ENCODE measurements at regions not wholly inside any gene's neighbourhood (a gene's known extent, or its start where the extent isn't known, plus 50 kb on each side); places are given as distances from the start of the nearest gene placed in this dataset.

DNA sequence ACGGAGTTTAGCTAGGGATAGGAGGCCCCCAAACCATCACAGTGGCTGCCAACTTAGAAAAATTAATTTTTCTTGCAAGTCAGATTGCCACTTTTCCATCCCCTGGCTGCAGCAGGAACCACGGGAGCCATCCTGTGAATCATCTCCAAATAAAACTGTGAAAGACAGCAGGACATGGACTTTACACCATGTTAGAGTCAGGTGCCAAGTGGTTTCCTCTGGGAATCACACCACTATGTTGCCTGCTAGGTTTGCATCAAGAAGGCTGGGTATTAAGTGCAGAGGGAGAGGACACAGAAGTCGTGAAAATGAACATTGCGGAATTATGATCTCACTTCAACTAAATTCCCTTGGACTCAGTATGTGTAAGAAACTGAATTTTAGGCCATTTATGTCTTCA lies 471.3 kb upstream of the GOT2 start:
- no peaks in the 10 kb centered on the region for H3K9me3 ChIP-seq
- H3K27me3 ChIP-seq: no peaks in the 10 kb centered on the region
- WGBS, 2 donors: 79 to 81% methylated on average over 4 of the region's 4 CpGs
- TF ChIP-seq POLR2AphosphoS5 (IDR thresholded peaks at IDR 0.05) (no peak), EP300 (IDR thresholded peaks at IDR 0.05) (no peak), POLR2A (IDR thresholded peaks at IDR 0.05) (no peak)
- TF ChIP-seq, protein P1, sequence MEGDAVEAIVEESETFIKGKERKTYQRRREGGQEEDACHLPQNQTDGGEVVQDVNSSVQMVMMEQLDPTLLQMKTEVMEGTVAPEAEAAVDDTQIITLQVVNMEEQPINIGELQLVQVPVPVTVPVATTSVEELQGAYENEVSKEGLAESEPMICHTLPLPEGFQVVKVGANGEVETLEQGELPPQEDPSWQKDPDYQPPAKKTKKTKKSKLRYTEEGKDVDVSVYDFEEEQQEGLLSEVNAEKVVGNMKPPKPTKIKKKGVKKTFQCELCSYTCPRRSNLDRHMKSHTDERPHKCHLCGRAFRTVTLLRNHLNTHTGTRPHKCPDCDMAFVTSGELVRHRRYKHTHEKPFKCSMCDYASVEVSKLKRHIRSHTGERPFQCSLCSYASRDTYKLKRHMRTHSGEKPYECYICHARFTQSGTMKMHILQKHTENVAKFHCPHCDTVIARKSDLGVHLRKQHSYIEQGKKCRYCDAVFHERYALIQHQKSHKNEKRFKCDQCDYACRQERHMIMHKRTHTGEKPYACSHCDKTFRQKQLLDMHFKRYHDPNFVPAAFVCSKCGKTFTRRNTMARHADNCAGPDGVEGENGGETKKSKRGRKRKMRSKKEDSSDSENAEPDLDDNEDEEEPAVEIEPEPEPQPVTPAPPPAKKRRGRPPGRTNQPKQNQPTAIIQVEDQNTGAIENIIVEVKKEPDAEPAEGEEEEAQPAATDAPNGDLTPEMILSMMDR (IDR thresholded peaks at IDR 0.05): no peak
- no peaks in the 10 kb centered on the region for H3K4me1 ChIP-seq
- ATAC-seq (ENCODE audit: low FRiP score in 2 of 2) (no peak), DNase-seq (no peak)
- H3K36me3 ChIP-seq: no peaks in the 10 kb centered on the region
- no peak overlapping the region for H3K4me3 ChIP-seq
- H3K27ac ChIP-seq: no peak overlapping the region

DNA sequence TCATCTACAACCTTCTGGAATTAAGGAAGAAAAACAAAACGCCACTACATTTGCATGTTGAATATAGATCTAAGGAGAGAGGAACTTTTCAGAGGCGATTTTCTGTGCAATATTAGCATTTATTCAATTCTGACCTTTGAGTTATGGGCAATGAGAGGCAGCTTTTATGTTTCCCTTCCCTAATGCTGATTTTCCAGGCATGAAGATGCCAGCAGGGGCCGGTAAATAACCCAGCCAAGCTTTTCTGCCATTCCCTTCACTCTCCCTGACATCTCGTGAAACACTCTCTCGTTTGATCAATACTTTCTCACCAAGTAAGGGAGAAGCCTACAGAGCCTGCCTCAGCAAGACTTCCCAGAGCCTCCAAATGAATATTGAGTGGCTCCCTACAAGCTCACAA lies 470.5 kb upstream of the GOT2 start:
- Histone ChIP-seq H3K27ac (no peak overlapping the region), H3K36me3 (no peaks in the 10 kb centered on the region), H3K9me3 (no peaks in the 10 kb centered on the region), H3K4me1 (no peaks in the 10 kb centered on the region), H3K27me3 (no peaks in the 10 kb centered on the region), H3K4me3 (no peak overlapping the region)
- TF ChIP-seq EP300 (IDR thresholded peaks at IDR 0.05) (no peak), POLR2AphosphoS5 (IDR thresholded peaks at IDR 0.05) (no peak), POLR2A (IDR thresholded peaks at IDR 0.05) (no peak)
- TF ChIP-seq, protein P1 (IDR thresholded peaks at IDR 0.05): no peak
- DNase-seq: no peak
- no peak for ATAC-seq (ENCODE audit: low FRiP score in 2 of 2)
- WGBS, 2 donors: 54 to 66% methylated on average over 5 of the region's 5 CpGs

DNA sequence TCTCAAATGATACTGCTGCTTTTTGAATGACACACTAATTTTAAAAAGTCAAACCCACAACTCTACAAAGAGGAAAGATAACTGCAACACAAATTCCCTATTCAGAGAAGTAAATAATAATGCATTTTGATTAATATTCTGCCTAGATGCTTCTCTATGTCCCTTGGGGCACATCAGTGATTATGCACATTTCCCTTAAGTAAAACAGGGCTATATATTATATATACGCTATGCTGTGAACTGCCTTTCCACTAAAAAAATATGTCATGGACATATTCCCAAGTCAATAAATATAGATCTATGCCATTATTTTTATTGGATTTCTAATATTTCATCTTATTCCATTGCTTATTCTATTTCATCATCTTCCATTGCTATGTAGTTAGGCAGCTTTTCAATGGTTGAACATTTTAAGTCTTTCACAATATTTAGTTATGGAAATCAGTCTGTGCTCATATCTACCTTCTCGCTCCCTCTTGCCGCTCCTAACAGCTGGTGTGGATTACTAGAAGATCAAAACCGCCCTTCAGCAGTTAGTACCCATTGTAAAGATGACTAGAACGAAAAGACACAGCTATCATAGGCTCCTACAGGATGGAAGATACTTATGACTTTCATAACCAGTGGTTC lies 468.2 kb upstream of the GOT2 start:
- no peaks in the 10 kb centered on the region for H3K27me3 ChIP-seq
- 89 to 90% methylated on average over 5 of the region's 5 CpGs for WGBS, 2 donors
- no peaks in the 10 kb centered on the region for H3K4me1 ChIP-seq
- H3K9me3 ChIP-seq: no peaks in the 10 kb centered on the region
- H3K36me3 ChIP-seq: no peaks in the 10 kb centered on the region
- DNase-seq (no peak), ATAC-seq (ENCODE audit: low FRiP score in 2 of 2) (no peak)
- H3K4me3 ChIP-seq: no peak overlapping the region
- TF ChIP-seq EP300 (IDR thresholded peaks at IDR 0.05) (no peak), POLR2AphosphoS5 (IDR thresholded peaks at IDR 0.05) (no peak), POLR2A (IDR thresholded peaks at IDR 0.05) (no peak)
- TF ChIP-seq, protein P1 (IDR thresholded peaks at IDR 0.05): no peak
- no peak overlapping the region for H3K27ac ChIP-seq

DNA sequence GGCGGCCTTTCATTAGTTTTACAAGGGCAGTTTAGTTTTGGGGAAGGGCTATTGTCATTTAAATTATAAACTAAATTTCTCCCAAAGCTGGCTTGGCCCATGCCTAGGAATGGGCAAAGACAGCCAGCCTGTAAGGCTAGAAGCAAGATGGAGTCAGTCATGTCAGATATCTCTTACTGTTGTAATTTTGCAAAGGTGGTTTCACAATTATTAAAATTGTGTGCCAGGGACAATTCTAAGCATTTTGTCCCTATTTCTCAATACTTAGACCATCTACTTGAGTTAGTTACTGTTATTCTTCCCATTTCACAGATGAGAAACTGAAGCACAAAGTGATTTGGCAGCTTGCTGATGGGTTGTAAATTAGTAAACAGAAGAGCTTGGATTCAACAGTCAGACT lies 467.7 kb upstream of the GOT2 start:
- Histone ChIP-seq H3K27me3 (no peaks in the 10 kb centered on the region), H3K27ac (no peak overlapping the region), H3K4me1 (no peaks in the 10 kb centered on the region), H3K9me3 (no peaks in the 10 kb centered on the region), H3K4me3 (no peak overlapping the region), H3K36me3 (no peaks in the 10 kb centered on the region)
- DNase-seq: no peak
- TF ChIP-seq POLR2A (IDR thresholded peaks at IDR 0.05) (no peak), POLR2AphosphoS5 (IDR thresholded peaks at IDR 0.05) (no peak), EP300 (IDR thresholded peaks at IDR 0.05) (no peak)
- TF ChIP-seq, protein P1 (IDR thresholded peaks at IDR 0.05): no peak
- WGBS, 2 donors: 84 to 94% methylated on average over 1 of the region's 1 CpG
- no peak for ATAC-seq (ENCODE audit: low FRiP score in 2 of 2)

DNA sequence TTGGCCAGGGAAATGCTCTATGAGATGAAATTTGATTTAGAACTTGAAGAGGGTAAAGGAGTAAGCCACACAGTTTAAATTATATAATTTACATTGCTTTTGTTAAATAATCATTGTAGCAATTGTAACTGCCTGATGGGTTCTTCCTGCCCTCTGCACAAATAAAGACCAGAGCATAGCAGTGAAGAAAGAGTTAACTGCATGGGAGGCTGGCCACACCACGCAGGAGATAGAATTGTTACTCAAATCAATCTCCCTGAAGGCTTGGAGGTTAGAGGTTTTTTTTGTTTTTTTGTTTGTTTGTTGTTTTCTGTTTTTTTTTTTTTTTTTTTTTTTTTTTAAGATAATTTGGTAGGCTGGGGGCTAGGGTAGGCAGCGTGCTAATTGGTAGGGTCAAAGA lies 467.0 kb upstream of the GOT2 start:
- H3K27ac ChIP-seq: no peak overlapping the region
- 20 to 55% methylated on average over 2 of the region's 2 CpGs for WGBS, 2 donors
- ATAC-seq (ENCODE audit: low FRiP score in 2 of 2) (no peak), DNase-seq (no peak)
- no peaks in the 10 kb centered on the region for H3K36me3 ChIP-seq
- no peaks in the 10 kb centered on the region for H3K9me3 ChIP-seq
- no peak overlapping the region for H3K4me3 ChIP-seq
- no peaks in the 10 kb centered on the region for H3K27me3 ChIP-seq
- no peak for TF ChIP-seq EP300 (IDR thresholded peaks at IDR 0.05)
- TF ChIP-seq POLR2AphosphoS5 (IDR thresholded peaks at IDR 0.05): no peak
- TF ChIP-seq, protein P1 (IDR thresholded peaks at IDR 0.05): no peak
- no peak for TF ChIP-seq POLR2A (IDR thresholded peaks at IDR 0.05)
- no peaks in the 10 kb centered on the region for H3K4me1 ChIP-seq

Data from upper lobe of left lung (tissue), 6 donors.